Upper lobe of left lung (tissue), 4 donors: ENCODE measurements at regions not wholly inside any gene's neighbourhood (a gene's known extent, or its start where the extent isn't known, plus 50 kb on each side); places are given as distances from the start of the nearest gene placed in this dataset.

Experiments
- EP300 ChIP-seq, 4 donors: sonication (generic); formaldehyde crosslinking; IDR thresholded peaks; one replicate each; pipeline ENCODE4 v1.5.1; 2017; ENCODE audit warnings: antibody characterized with exemption in 4 of 4, control low read depth in 2 of 4
- POLR2A ChIP-seq, 4 donors: fragments of 450-650 bp; IDR thresholded peaks; one replicate each; pipeline ENCODE4 v1.5.1; 2016 to 2017; ENCODE audit warnings: antibody characterized with exemption in 4 of 4, mild to moderate bottlenecking in 2 of 4
- POLR2AphosphoS5 ChIP-seq, 2 donors: sonication (generic); formaldehyde crosslinking; IDR thresholded peaks; one replicate each; pipeline ENCODE4 v1.5.1; 2017; ENCODE audit warnings: antibody characterized with exemption in 2 of 2
- TF ChIP-seq, protein P1 (sequence below), 6 experiments: fragments of 450-650 bp in 4 of 6; fragments of 200-600 bp in 2 of 6; sonication (generic) in 2 of 6; IDR thresholded peaks; one replicate each; pipeline ENCODE4 v1.5.1; 2016 to 2019; ENCODE audit warnings: antibody characterized with exemption in 6 of 6

DNA sequence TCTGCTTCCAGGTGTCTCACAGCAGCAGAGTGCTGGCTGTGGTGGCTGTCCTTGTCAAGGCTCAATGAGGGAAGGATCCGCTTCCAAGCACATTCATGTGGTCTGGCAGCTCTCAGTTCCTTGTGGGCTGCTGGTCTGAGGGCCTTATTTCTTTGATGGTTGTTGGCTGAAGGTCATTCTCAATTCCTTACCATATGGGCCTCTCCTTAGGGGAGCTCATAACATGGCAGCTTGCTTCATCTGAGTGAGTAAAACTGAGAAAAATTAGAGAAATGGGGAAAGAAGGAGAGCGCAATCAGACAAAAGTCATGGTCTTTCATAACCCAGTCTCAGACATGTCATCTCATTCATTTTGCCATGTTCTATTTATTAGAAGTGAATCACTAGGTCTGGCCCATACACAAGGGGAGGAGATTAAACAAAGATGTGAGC, 81.7 kb upstream of the TSPAN2 start:
- TF ChIP-seq, protein P1, sequence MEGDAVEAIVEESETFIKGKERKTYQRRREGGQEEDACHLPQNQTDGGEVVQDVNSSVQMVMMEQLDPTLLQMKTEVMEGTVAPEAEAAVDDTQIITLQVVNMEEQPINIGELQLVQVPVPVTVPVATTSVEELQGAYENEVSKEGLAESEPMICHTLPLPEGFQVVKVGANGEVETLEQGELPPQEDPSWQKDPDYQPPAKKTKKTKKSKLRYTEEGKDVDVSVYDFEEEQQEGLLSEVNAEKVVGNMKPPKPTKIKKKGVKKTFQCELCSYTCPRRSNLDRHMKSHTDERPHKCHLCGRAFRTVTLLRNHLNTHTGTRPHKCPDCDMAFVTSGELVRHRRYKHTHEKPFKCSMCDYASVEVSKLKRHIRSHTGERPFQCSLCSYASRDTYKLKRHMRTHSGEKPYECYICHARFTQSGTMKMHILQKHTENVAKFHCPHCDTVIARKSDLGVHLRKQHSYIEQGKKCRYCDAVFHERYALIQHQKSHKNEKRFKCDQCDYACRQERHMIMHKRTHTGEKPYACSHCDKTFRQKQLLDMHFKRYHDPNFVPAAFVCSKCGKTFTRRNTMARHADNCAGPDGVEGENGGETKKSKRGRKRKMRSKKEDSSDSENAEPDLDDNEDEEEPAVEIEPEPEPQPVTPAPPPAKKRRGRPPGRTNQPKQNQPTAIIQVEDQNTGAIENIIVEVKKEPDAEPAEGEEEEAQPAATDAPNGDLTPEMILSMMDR (IDR thresholded peaks at IDR 0.05): no peak
- TF ChIP-seq EP300 (IDR thresholded peaks at IDR 0.05) (no peak), POLR2A (IDR thresholded peaks at IDR 0.05) (no peak), POLR2AphosphoS5 (IDR thresholded peaks at IDR 0.05) (no peak)
